Mucosa of rectum (tissue), 2 donors: ENCODE measurements at regions not wholly inside any gene's neighbourhood (a gene's known extent, or its start where the extent isn't known, plus 50 kb on each side); places are given as distances from the start of the nearest gene placed in this dataset.

Source experiments
- H3K27ac ChIP-seq, 2 donors: one replicate each; pipeline ENCODE4 v1.7.0; 2013; ENCODE audit warnings: inconsistent platforms in 2 of 2, low read depth in 2 of 2, low read length in 2 of 2
- H3K27me3 ChIP-seq, 2 donors: one replicate each; pipeline ENCODE4 v1.7.0; 2013; ENCODE audit warnings: low read length in 2 of 2; ENCODE audit not compliant: control insufficient read depth in 2 of 2, insufficient read depth in 2 of 2
- H3K36me3 ChIP-seq, 2 donors: one replicate each; pipeline ENCODE4 v1.7.0; 2013; ENCODE audit warnings: low read length in 2 of 2; ENCODE audit not compliant: control insufficient read depth in 2 of 2, insufficient read depth in 2 of 2
- H3K4me1 ChIP-seq, 2 donors: one replicate each; pipeline ENCODE4 v1.7.0; 2013; ENCODE audit warnings: low read length in 2 of 2, mild to moderate bottlenecking in 1 of 2; ENCODE audit not compliant: control insufficient read depth in 2 of 2, insufficient read depth in 2 of 2
- H3K4me3 ChIP-seq, 2 donors: one replicate each; pipeline ENCODE4 v1.7.0; 2013; ENCODE audit warnings: low read length in 2 of 2
- H3K9ac ChIP-seq, 2 donors: one replicate each; pipeline ENCODE4 v1.7.0; 2013; ENCODE audit warnings: low read length in 2 of 2, low read depth in 1 of 2, mild to moderate bottlenecking in 1 of 2
- H3K9me3 ChIP-seq, 2 donors: one replicate each; pipeline ENCODE4 v1.7.0; 2013; ENCODE audit warnings: low read length in 2 of 2; ENCODE audit not compliant: control insufficient read depth in 2 of 2
- donor health status: healthy.
- donor health status: Normal muscosa, but diverticular disease.

DNA sequence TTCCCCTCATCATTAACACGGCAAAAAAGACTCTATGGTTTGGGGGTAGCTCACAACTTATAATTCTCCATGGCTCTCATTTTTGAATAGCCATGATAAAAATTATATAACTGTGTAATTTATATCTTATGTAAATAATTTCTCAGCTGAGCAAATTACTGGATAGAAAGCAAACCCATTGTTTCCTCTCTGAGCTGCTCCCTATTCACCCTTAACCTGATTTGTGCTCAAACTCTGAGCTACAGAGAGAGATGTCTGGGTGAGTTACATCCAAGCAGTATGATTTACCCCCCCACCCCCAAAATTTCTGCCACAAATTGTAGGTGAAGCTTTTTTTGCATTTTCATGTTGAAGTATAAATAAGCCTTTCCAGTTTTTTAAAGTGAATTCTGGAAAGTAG is 123.7 kb downstream of the TFCP2L1 start:
- no peak overlapping the region for H3K4me3 ChIP-seq
- H3K27ac ChIP-seq, result no peak overlapping the region
- H3K9ac ChIP-seq, result no peak overlapping the region
- no peaks in the 10 kb centered on the region for H3K36me3 ChIP-seq
- H3K4me1 ChIP-seq, result peaks cover 3 to 6% of the 10 kb centered on the region in 2 donors
- H3K9me3 ChIP-seq, result peaks cover 0 to 4% of the 10 kb centered on the region in 2 donors
- H3K27me3 ChIP-seq, result no peaks in the 10 kb centered on the region

DNA sequence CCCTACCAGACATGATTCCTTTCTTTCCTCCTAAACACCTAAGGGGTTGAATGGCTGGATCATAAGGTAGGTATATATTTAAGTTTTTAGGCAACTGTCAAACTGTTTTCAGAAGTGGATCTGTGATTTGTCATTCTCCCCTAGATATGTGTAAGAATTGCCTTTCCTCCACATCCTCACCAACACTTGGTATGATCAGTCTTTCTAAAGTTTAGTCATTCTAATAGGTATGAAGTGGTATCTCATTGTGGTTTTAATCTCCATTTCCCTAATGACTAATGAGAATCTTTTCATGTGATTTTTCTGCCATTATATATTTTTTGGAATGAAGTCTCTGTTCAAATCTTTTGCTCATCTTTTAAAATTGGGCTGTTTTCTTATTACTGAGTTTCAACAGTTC is 122.1 kb downstream of the TFCP2L1 start:
- Histone ChIP-seq H3K27me3 (no peaks in the 10 kb centered on the region), H3K9me3 (peaks cover 0 to under 1% of the 10 kb centered on the region in 2 donors), H3K36me3 (no peaks in the 10 kb centered on the region), H3K4me3 (no peak overlapping the region), H3K9ac (no peak overlapping the region), H3K27ac (no peak overlapping the region), H3K4me1 (peaks cover 3 to 5% of the 10 kb centered on the region in 2 donors)

DNA sequence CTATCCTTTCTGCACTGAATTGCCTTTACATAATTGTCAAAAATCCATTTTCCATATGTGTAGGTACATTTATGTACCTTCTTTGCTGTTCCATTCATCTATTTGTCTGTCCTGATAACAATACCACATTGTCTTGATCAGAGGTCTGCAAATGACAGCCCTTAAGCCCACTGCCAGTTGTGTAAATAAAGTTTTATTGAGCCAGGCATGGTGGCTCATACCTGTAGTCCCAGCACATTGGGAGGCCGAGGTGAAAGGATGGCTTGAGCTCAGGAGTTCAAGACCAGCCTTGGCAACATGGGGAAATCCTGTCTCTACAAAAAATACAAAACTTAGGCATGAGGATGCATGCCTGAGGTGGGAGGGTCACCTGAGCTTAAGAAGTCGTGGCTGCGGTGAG is 121.0 kb downstream of the TFCP2L1 start:
- Histone ChIP-seq H3K36me3 (no peaks in the 10 kb centered on the region), H3K9me3 (no peaks in the 10 kb centered on the region), H3K4me3 (no peak overlapping the region), H3K9ac (no peak overlapping the region), H3K4me1 (peaks cover 3 to 5% of the 10 kb centered on the region in 2 donors), H3K27me3 (no peaks in the 10 kb centered on the region), H3K27ac (no peak overlapping the region)

DNA sequence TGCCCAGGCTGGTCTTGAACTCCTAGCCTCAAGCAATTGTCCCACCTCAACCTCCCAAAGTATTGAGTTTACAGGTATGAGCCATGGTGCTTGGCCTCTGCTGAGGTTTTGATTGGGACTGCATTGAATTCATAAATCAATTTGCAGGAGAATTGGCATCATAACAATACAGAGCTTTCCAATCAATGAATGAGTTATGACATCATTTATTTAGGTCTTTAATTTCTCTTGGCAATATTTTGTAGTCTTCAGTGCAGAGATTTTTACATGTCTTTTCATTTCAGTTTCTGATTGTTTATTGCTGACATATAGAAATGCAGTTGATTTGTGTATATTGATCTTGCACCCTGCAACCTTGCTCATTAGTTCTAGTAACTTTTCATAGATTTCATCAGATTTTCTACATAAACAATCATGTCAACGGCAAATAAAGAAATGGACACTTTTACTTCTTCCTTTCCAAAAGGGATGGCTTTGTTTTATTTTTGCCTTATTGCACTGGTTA is 119.9 kb downstream of the TFCP2L1 start:
- H3K36me3 ChIP-seq, result no peaks in the 10 kb centered on the region
- no peaks in the 10 kb centered on the region for H3K27me3 ChIP-seq
- H3K4me1 ChIP-seq, result peaks cover 0 to 2% of the 10 kb centered on the region in 2 donors
- no peak overlapping the region for H3K9ac ChIP-seq
- H3K27ac ChIP-seq, result no peak overlapping the region
- H3K4me3 ChIP-seq, result no peak overlapping the region
- no peaks in the 10 kb centered on the region for H3K9me3 ChIP-seq
